ENCODE measurements at regions not wholly inside any gene's neighbourhood (a gene's known extent, or its start where the extent isn't known, plus 50 kb on each side); places are given as distances from the start of the nearest gene placed in this dataset.

GRCh38 chr2:5083402-5083801, 608.8 kb upstream of the SOX11 start:
- peaks cover 0 to 37% of the 10 kb centered on the region in 2 experiments; a peak in 2 of 4 replicates for H3K9me3 ChIP-seq (ENCODE audit: control insufficient read depth in 1 of 2, insufficient read depth in 1 of 2, low read depth in 1 of 2, low read length in 2 of 2)
- H3K4me2 ChIP-seq (ENCODE audit: low read length): no peak overlapping the region
- no peaks in the 10 kb centered on the region for H3K4me1 ChIP-seq (ENCODE audit: control insufficient read depth in 1 of 2, insufficient read depth in 2 of 2, low read length in 2 of 2)
- no peak for DNase-seq (ENCODE audit: low read depth, low spot score)
- no peaks in the 10 kb centered on the region for H3K9me2 ChIP-seq (ENCODE audit: insufficient read depth)
- no peak for ATAC-seq
- no peak overlapping the region for H3K4me3 ChIP-seq (replicated peaks in 1 of 2; ENCODE audit: low read depth in 1 of 2, low read length in 2 of 2)
- no peaks in the 10 kb centered on the region for H3K79me2 ChIP-seq (ENCODE audit: insufficient read depth, low read length)
- ChIA-PET RAD21 (ENCODE audit: low non-redundant PET in 1 of 2, low total read pairs in 2 of 2, uncharacterized antibody in 2 of 2, unreplicated experiment in 2 of 2) (no interaction called here), POLR2A (no interaction called here), CTCF (no interaction called here)
- no peak overlapping the region for H3K9ac ChIP-seq (ENCODE audit: low read length)
- intact Hi-C loops (cut with micrococcal nuclease): no loop called here
- TF ChIP-seq TCF7L2 (IDR thresholded peaks at IDR 0.05; ENCODE audit: borderline replicate concordance, extremely low read depth, insufficient read depth, insufficient read length) (no peak), CEBPB (IDR thresholded peaks at IDR 0.05; ENCODE audit: low read depth) (no peak), SRF (IDR thresholded peaks at IDR 0.05; ENCODE audit: low read depth) (no peak), CBX3 (IDR thresholded peaks at IDR 0.05; ENCODE audit: low read depth) (no peak), POLR2AphosphoS5 (IDR thresholded peaks at IDR 0.05; ENCODE audit: low read depth, low read length) (no peak), YY1 (IDR thresholded peaks at IDR 0.05; ENCODE audit: extremely low read depth, insufficient replicate concordance, low read depth, low read length) (no peak), SP1 (IDR thresholded peaks at IDR 0.05; ENCODE audit: low read depth) (no peak), ATF3 (IDR thresholded peaks at IDR 0.05) (no peak), RAD21 (IDR thresholded peaks at IDR 0.05; ENCODE audit: low read depth) (no peak), EZH2 (IDR thresholded peaks at IDR 0.05) (no peak), ZFX (IDR thresholded peaks at IDR 0.05) (no peak)
- BruUV-seq (replicated peaks): no TSS peak
- H3K27ac ChIP-seq (ENCODE audit: low read depth, low read length): no peak overlapping the region
- H2AFZ ChIP-seq (ENCODE audit: low read depth, low read length, poor library complexity, severe bottlenecking): no peak overlapping the region
- no peaks in the 10 kb centered on the region for H4K20me1 ChIP-seq (ENCODE audit: insufficient read depth)
- no peaks in the 10 kb centered on the region for H3K27me3 ChIP-seq (ENCODE audit: insufficient read depth, low read length)
- H3K36me3 ChIP-seq (ENCODE audit: control insufficient read depth in 1 of 2, insufficient read depth in 2 of 2, low read length in 2 of 2): no peaks in the 10 kb centered on the region

DNA sequence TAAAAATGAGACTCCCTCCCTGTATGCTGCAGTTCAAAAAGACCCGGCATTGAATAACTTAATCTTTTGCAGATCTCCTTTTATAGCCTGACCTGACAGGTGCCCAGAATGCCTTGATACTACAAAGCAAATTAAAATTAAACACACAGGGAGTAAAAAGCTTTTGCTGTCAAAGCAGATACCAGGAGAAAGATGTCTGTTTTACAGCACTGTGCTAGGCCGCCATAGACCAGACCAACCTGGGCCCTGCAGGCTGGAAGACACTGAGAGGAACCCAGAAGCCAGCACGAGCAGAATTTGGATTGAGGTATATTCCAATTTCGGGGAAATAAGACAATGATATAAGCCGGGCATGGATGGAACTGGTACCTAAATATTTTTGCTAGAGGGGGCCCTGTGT, 602.8 kb upstream of the SOX11 start:
- TF ChIP-seq SRF (IDR thresholded peaks at IDR 0.05; ENCODE audit: low read depth): no peak
- no peak for TF ChIP-seq EZH2phosphoT487 (IDR thresholded peaks at IDR 0.05; ENCODE audit: borderline replicate concordance)
- TF ChIP-seq ZFX (IDR thresholded peaks at IDR 0.05): no peak
- no peak for TF ChIP-seq RAD21 (IDR thresholded peaks at IDR 0.05; ENCODE audit: low read depth)
- TF ChIP-seq EZH2 (IDR thresholded peaks at IDR 0.05): no peak
- no peak for TF ChIP-seq SP1 (IDR thresholded peaks at IDR 0.05; ENCODE audit: low read depth)
- TF ChIP-seq CTCF (IDR thresholded peaks at IDR 0.05 in 2 of 3, conservative IDR thresholded peaks at IDR 0.05 in 1 of 3; ENCODE audit: borderline replicate concordance in 1 of 3, insufficient read depth in 1 of 3, low read depth in 2 of 3, low read length in 2 of 3): no peak
- TF ChIP-seq ATF3 (IDR thresholded peaks at IDR 0.05): no peak
- no peak for TF ChIP-seq SIN3A (IDR thresholded peaks at IDR 0.05; ENCODE audit: low read depth)
- H2AFZ ChIP-seq (ENCODE audit: low read depth, low read length, poor library complexity, severe bottlenecking): no peak overlapping the region
- H3K4me3 ChIP-seq (replicated peaks in 1 of 2; ENCODE audit: low read depth in 1 of 2, low read length in 2 of 2): no peak overlapping the region
- ChIA-PET POLR2A (no interaction called here), CTCF (no interaction called here), RAD21 (ENCODE audit: low non-redundant PET in 1 of 2, low total read pairs in 2 of 2, uncharacterized antibody in 2 of 2, unreplicated experiment in 2 of 2) (no interaction called here)
- no peaks in the 10 kb centered on the region for H3K9me2 ChIP-seq (ENCODE audit: insufficient read depth)
- H3K36me3 ChIP-seq (ENCODE audit: control insufficient read depth in 1 of 2, insufficient read depth in 2 of 2, low read length in 2 of 2): no peaks in the 10 kb centered on the region
- H3K27ac ChIP-seq (ENCODE audit: low read depth, low read length): no peak overlapping the region
- no TSS peak for BruUV-seq (replicated peaks)
- no peaks in the 10 kb centered on the region for H3K4me1 ChIP-seq (ENCODE audit: control insufficient read depth in 1 of 2, insufficient read depth in 2 of 2, low read length in 2 of 2)
- no peak overlapping the region for H3K9ac ChIP-seq (ENCODE audit: low read length)
- DNase-seq (ENCODE audit: low read depth, low spot score): no peak
- H3K79me2 ChIP-seq (ENCODE audit: insufficient read depth, low read length): no peaks in the 10 kb centered on the region
- intact Hi-C loops (cut with micrococcal nuclease): no loop called here
- no peak for ATAC-seq
- no peaks in the 10 kb centered on the region for H4K20me1 ChIP-seq (ENCODE audit: insufficient read depth)
- peaks cover 5 to 17% of the 10 kb centered on the region in 2 experiments; a peak in 2 of 4 replicates for H3K9me3 ChIP-seq (ENCODE audit: control insufficient read depth in 1 of 2, insufficient read depth in 1 of 2, low read depth in 1 of 2, low read length in 2 of 2)
- no peak overlapping the region for H3K4me2 ChIP-seq (ENCODE audit: low read length)
- H3K27me3 ChIP-seq (ENCODE audit: insufficient read depth, low read length): no peaks in the 10 kb centered on the region
